ENCODE measurements at regions not wholly inside any gene's neighbourhood (a gene's known extent, or its start where the extent isn't known, plus 50 kb on each side); places are given as distances from the start of the nearest gene placed in this dataset.

DNA sequence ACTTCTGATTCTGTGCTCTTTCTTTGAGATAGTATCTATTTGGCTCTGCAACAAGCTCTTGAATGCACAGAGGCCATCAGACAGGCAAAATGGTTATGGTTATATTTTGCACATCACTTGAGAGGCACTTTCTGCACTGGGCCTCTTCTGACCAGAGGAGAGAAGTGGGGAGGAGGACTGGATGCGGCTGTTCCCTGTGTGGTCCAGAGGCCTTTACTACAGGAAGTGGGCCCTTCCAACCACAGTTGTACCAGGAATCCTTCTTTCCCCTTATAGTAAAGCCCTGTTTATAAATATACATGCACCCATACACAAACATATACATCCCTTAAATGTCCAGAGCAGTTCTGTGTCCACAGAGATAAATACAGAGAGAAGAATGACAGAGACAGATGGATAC is 182.7 kb upstream of the HHIP start:
- TF ChIP-seq, protein P1, sequence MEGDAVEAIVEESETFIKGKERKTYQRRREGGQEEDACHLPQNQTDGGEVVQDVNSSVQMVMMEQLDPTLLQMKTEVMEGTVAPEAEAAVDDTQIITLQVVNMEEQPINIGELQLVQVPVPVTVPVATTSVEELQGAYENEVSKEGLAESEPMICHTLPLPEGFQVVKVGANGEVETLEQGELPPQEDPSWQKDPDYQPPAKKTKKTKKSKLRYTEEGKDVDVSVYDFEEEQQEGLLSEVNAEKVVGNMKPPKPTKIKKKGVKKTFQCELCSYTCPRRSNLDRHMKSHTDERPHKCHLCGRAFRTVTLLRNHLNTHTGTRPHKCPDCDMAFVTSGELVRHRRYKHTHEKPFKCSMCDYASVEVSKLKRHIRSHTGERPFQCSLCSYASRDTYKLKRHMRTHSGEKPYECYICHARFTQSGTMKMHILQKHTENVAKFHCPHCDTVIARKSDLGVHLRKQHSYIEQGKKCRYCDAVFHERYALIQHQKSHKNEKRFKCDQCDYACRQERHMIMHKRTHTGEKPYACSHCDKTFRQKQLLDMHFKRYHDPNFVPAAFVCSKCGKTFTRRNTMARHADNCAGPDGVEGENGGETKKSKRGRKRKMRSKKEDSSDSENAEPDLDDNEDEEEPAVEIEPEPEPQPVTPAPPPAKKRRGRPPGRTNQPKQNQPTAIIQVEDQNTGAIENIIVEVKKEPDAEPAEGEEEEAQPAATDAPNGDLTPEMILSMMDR (conservative IDR thresholded peaks at IDR 0.05 in 1 of 2, IDR thresholded peaks at IDR 0.05 in 1 of 2; ENCODE audit: extremely low read depth in 1 of 2, insufficient read depth in 1 of 2, low read depth in 1 of 2, low read length in 2 of 2), result no peak
- no peak for TF ChIP-seq EZH2 (IDR thresholded peaks at IDR 0.05; ENCODE audit: borderline replicate concordance, low read length)
